ENCODE measurements at regions not wholly inside any gene's neighbourhood (a gene's known extent, or its start where the extent isn't known, plus 50 kb on each side); places are given as distances from the start of the nearest gene placed in this dataset.

GRCh38 chr2:183214680-183215079, 90.4 kb downstream of the NUP35 start:
- no peak for DNase-seq

- DNase-seq, result no peak
Measured at GRCh38 chr2:183215917-183216316, 91.7 kb downstream of the NUP35 start.

GRCh38 chr2:183219888-183220287, 95.6 kb downstream of the NUP35 start:
- no peak for DNase-seq

- no peak for DNase-seq
Measured at GRCh38 chr2:183222751-183223150, 98.5 kb downstream of the NUP35 start.

GRCh38 chr2:183224948-183225347, 100.7 kb downstream of the NUP35 start:
- DNase-seq, result no peak

GRCh38 chr2:183227176-183227575, 102.9 kb downstream of the NUP35 start:
- DNase-seq, result no peak

- DNase-seq, result no peak
Measured at GRCh38 chr2:183229386-183229785, 105.1 kb downstream of the NUP35 start.

GRCh38 chr2:183232161-183232865, 108.1 kb downstream of the NUP35 start:
- DNase-seq, result no peak

GRCh38 chr2:183242937-183243336, 118.7 kb downstream of the NUP35 start:
- DNase-seq, result peak; percentile 26

- DNase-seq, result no peak
Measured at GRCh38 chr2:183243758-183244157, 119.5 kb downstream of the NUP35 start.

GRCh38 chr2:183244300-183244844, 120.1 kb downstream of the NUP35 start:
- no peak for DNase-seq

- peak; percentile 10 for DNase-seq
Measured at GRCh38 chr2:183248866-183249567, 124.8 kb downstream of the NUP35 start.

GRCh38 chr2:183250061-183250460, 125.8 kb downstream of the NUP35 start:
- DNase-seq, result no peak

GRCh38 chr2:183250472-183250871, 126.2 kb downstream of the NUP35 start:
- no peak for DNase-seq

GRCh38 chr2:183253441-183254130, 129.3 kb downstream of the NUP35 start:
- DNase-seq, result no peak

- no peak for DNase-seq
Measured at GRCh38 chr2:183255411-183255810, 131.2 kb downstream of the NUP35 start.

GRCh38 chr2:183259921-183260320, 135.7 kb downstream of the NUP35 start:
- no peak for DNase-seq

- DNase-seq, result no peak
Measured at GRCh38 chr2:183260527-183260926, 136.3 kb downstream of the NUP35 start.

GRCh38 chr2:183264890-183265535, 140.8 kb downstream of the NUP35 start:
- no peak for DNase-seq

- no peak for DNase-seq
Measured at GRCh38 chr2:183267148-183267827, 143.0 kb downstream of the NUP35 start.

GRCh38 chr2:183269956-183270355, 145.7 kb downstream of the NUP35 start:
- no peak for DNase-seq

- no peak for DNase-seq
Measured at GRCh38 chr2:183283209-183283608, 159.0 kb downstream of the NUP35 start.

- DNase-seq, result no peak
Measured at GRCh38 chr2:183284606-183285005, 160.4 kb downstream of the NUP35 start.

Measured in SHP77 treated with DMSO at 0.1 percent for 48 hours (cell line).